ENCODE measurements at regions not wholly inside any gene's neighbourhood (a gene's known extent, or its start where the extent isn't known, plus 50 kb on each side); places are given as distances from the start of the nearest gene placed in this dataset.
"Not testable (repeated sequence)": the region's sequence is repeated elsewhere in the genome, so short reads cannot be mapped to it uniquely, and the experiment has no call there.

- not testable (repeated sequence) for DNase-seq (ENCODE audit: low spot score)
Measured at GRCh38 chr2:192384191-192384590, 189.5 kb upstream of the TMEFF2 start.

DNA sequence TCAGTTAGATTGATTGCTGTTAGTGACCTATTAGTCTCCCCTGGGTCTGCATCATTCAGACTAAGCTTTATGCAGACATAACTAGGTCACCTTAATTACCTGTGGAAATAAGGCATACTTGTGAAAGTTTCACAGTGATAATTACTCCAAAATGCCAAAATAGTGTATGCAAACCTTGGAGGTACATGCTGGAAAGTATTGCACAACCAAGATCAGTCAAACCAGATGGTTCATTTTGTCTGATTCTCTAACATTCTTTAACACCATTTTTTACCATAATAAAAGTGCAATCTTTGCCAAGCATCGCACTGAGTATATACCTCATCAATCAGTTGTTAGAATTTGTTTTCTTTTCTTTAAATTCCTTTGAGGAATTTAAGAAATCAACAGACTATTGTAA is 186.3 kb upstream of the TMEFF2 start:
- DNase-seq (ENCODE audit: low spot score) = no peak

GRCh38 chr2:192379736-192380135 is 185.0 kb upstream of the TMEFF2 start:
- DNase-seq (ENCODE audit: low spot score) = no peak

GRCh38 chr2:192377173-192377572 is 182.4 kb upstream of the TMEFF2 start:
- no peak for DNase-seq (ENCODE audit: low spot score)

GRCh38 chr2:192373754-192374153 is 179.0 kb upstream of the TMEFF2 start:
- DNase-seq (ENCODE audit: low spot score) = no peak

DNA sequence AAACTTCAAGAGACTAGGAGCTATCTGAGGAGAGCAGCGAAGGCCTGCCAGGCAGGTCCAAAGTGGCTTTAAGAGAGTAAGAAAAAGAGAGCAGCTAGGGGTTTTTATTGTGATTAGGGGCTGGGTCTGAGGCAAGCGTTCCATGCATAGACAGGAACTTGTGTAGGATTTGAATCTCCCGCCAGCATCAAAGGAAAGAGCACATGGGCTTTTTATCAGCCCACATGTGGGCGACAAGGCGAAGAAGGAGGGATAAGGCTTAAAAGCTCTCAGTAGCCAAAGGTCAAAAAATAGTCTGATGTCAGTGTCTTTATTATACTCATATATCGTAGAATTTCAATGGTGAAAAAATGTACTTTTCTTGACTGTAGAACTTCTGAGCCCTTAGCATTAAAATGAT is 178.5 kb upstream of the TMEFF2 start:
- no peak for DNase-seq (ENCODE audit: low spot score)

DNA sequence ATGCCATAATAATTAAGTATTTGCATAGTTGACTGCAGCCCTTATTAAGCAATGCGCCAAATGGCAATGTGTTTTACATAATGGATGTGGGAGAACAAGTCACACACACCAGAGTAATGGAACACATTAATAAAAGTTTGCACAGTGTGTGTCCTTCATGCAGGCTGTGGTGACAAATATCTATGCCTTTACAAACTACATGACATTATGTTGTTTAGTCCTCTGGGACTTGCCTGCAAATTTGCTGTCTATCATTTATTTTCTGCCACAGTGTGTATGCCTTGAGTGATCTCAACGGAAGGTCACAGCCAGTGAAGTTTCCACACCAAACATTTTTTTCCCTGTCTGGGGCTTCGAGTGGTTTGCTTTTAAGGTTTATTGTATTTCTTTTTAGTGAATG is 175.2 kb upstream of the TMEFF2 start:
- no peak for DNase-seq (ENCODE audit: low spot score)

- DNase-seq (ENCODE audit: low spot score) = no peak
Measured at GRCh38 chr2:192357217-192357616, 162.5 kb upstream of the TMEFF2 start.

DNA sequence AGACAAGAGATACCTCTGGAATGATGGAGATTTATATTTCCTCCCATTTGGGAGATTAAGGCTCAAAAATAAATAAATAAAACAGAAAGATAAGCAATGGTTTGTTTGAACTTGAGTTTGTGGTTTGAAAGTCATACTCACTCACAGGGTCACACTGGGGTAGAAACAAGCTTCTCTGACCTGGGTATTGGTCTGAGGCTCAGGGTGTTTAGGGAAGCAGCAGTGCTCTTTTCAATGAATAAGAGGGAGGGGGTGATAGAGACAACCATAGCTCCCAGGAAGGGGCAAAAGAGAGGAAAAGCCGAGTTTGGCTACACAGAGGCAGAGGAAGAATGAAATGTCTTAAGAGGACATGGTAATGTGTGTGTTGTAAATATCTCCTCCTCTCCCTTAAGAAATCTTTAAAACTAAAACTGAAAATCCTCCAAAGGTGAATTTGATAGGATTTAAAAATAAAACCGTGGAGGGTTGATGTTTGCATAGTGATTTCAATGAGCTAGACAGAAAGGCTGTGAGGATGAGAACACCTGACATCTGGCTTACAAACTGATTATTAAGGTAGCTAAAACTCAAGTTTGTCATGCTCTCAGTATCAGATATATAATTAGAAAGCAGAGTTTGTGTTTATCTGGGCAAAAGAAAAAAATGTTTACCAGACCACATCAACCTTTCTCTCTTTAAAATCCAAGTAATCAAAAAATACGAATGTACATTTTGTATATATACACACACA is 159.9 kb upstream of the TMEFF2 start:
- DNase-seq (ENCODE audit: low spot score) = no peak

DNA sequence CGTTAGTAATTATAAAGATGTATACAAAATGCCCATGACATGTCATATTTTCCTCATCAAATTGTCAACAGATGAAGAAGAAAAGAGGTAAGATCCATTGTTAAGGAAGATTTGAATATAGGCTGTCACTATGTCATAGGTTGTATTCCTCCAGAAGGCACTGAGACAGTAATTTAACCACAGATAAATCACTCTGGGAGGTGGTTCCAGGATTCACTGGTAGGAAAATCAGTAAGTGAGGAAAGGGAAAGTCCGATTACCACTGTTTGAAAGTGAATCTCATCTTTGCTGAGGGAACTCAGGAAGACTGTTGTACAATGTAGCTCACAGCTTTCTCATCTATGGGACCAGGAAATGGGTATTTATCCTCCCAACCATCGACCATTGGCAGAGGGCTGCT is 152.8 kb upstream of the TMEFF2 start:
- DNase-seq (ENCODE audit: low spot score) = no peak

GRCh38 chr2:192345287-192345686 is 150.6 kb upstream of the TMEFF2 start:
- DNase-seq (ENCODE audit: low spot score) = no peak

GRCh38 chr2:192333642-192334041 is 138.9 kb upstream of the TMEFF2 start:
- no peak for DNase-seq (ENCODE audit: low spot score)

DNA sequence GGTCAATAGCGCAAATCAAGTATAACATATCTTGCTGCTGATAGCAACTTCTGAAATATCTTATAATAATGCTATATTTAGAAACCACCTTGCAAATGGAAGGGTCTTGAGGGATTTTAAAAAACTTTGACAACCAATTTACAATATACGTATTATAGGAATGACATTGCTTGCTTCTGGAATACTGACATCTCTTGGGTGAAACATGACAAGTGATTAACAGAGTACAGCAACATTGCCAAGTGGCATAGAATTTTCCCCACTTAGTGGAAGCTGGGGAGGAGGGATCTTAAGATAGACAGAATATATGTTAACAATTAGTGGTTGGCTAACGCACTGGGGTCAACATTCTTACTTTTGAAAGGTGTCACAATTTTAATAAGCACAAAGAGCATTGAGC is 133.6 kb upstream of the TMEFF2 start:
- DNase-seq (ENCODE audit: low spot score) = no peak

- DNase-seq (ENCODE audit: low spot score) = no peak
Measured at GRCh38 chr2:192327576-192327975, 132.8 kb upstream of the TMEFF2 start.

GRCh38 chr2:192315543-192315942 is 120.8 kb upstream of the TMEFF2 start:
- no peak for DNase-seq (ENCODE audit: low spot score)

DNA sequence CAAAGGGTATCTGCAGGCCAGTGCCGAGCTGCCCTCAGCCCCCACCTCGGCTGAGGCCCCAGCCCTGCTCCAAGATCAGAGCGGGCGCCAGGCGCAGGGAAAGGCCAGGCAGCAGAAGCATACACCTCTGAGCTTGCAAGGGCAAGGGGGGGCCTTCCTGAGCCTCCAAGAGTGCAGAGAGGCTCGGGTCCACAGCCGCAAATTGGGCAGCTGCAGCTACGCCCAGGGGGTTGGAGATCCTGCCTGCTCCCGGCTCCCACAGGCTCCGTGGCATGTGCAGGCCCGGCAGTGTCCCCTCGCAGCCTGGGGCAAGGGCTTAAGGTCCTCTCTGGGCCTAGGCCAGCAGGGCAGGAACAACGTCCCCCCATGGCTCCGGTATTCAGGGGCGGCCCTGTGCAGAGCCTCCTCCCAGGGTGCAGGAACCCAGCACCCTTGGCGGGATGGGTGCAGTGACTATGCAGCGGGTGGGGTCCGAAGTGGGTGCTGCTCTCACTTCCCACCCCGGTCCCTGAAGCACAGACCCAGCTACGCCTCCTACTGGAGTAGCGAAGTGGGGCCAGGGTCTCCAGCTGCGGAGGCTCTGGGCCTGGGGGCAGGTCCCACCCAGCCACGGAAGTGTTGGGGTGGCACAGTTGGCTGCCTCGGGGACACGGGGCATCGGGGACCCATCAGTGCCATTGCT is 120.2 kb upstream of the TMEFF2 start:
- no peak for DNase-seq (ENCODE audit: low spot score)

DNA sequence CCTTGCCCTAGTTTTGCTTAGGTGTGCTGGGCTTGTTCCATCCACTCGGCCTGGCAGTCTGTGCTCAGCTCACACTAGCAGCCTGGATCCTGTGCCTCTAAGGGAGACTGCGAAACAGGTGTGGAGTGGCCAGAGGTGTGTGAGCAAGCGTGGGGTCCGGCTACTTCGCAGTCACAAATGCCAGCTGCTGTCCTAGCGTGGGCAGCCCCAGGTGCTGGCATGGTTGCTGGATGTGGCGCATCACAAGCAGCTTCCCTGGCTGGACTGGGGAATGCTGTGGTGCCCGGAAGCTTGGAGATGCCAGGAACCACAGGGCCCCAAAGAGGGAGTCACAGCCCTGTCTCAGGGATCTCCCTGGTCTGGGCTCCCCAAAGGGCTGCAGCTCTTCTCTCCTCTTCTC is 119.0 kb upstream of the TMEFF2 start:
- no peak for DNase-seq (ENCODE audit: low spot score)

DNA sequence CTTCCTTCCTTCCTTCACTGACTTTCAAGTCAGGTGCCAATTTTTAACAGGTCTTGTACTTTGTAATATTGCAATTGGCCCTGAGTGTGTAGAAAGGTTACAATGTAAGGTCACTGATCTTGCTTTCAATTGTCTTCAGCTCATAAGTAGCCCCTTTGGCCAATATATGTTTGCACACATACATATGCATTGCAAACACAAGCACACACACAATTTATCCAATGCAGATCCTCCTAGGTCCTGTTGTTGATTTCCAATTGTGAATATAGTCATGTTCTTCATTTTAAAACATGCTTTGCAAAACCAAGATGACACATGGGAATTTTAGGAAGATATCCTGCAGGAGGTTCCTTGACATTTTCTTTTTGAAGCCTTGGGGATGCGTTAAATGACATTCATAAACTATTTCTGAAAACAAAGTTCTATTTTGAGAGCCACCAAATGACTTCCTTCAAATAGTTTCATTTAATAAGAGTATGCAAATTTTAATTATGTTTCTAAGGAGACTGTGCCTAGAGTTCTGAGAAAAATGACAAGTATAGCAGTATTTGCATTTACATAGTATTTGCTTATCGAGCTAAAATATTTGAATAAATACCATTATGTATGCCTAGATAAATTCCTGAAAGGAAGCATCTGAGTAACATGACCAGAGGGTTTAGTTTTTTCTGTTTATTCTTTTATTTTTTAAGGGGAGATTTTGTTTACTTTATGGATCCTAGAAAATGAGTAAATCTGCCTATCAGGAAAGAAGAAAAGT is 117.1 kb upstream of the TMEFF2 start:
- DNase-seq (ENCODE audit: low spot score) = no peak

DNA sequence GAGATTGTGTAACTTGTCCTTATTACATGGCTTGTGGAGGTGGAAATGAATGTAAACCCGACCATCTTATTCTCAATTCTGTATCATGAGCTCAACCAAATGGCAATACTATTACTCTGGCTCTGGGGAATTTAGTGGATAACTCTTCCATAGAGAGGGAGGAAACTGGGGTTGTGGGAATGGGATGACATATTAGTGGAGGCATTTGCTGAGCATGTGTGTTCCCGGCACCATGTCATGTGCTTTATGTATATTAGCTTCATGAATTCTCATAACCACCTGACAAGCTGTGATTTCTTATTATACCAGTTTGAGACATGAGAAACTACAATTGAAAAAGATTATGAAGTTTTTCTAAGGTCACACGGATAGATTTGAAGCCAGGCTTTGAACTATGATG is 112.8 kb upstream of the TMEFF2 start:
- DNase-seq (ENCODE audit: low spot score) = no peak

DNA sequence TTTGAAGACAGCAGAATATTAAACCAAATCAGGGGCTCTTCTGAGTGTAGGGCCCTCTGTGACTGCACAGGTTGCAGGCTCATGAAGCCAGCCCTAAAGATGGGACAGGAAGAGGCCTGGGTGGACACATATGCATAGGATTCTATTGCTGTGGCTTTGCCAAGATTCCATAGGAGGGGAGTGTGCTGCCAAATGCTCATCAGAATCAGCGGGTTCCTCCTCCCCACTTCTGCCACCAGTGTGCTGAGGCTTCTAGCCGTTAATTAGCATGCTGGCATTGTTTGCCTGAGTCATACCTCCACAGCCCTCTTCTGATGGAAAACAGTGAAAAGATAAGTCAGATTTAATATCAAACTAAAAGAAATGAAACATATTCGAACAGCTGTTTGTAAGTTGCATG is 103.9 kb upstream of the TMEFF2 start:
- peak; percentile 95 for DNase-seq (ENCODE audit: low spot score)

GRCh38 chr2:192292478-192292877 is 97.7 kb upstream of the TMEFF2 start:
- DNase-seq (ENCODE audit: low spot score) = no peak

DNA sequence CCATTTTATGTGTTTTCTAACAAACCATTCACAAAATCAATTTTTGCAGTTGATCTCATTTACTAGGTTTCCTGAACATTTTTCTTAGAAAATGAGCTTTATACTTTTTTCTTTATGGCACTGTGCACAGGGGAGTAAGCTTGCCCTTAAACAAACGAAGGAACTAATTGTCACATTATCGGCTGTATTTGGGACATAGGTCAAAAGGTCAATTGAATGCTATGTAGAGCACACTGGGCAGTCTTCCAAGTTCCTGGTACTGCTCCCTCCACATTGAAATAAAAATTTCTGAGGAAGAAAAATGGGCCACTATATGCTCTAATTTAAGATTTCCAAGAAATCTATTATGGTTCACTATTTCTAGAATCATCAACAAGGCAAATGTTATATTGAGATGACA is 93.6 kb upstream of the TMEFF2 start:
- no peak for DNase-seq (ENCODE audit: low spot score)

DNA sequence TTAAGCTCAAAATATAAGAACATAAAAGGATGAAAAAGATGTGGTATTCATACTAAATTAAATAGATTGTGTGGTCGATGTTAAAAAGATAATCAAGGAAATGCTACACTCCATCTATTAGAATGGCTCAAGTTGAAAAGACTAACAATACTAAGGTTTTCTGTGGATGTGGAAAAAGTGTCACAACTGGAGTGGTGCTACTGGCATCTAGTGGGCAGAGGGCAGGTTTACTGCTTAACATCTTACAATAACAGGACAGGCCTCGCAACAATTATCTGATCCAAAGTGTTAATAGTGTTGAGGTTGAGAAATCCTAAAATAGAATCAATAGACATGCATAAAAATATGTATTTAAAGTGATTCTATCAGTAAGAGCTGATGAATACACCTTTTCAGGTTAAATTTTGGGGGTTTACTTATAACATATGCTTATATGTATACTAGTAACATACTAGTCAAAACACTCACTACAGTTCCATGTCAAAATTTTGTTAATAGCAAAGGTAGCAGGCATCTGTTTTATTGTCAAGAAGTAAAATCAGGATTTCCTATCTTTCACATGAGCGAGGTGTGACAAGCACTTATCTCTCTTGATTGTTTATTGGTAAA is 91.5 kb upstream of the TMEFF2 start:
- DNase-seq (ENCODE audit: low spot score) = peak; percentile 22
